GM12878 (cell line): ENCODE measurements at regions not wholly inside any gene's neighbourhood (a gene's known extent, or its start where the extent isn't known, plus 50 kb on each side); places are given as distances from the start of the nearest gene placed in this dataset.

Experiments
- ATF7 ChIP-seq: fragments of 450-650 bp; IDR thresholded peaks from 2 replicates; pipeline ENCODE4 v1.6.1; 2016; ENCODE audit warnings: low read depth, mild to moderate bottlenecking
- POLR2AphosphoS2 ChIP-seq: IDR thresholded peaks from 2 replicates; pipeline ENCODE4 v1.6.1; 2011; ENCODE audit warnings: low read depth, mild to moderate bottlenecking, low read length, improper control_type of control experiment, moderate library complexity
- POU2F2 ChIP-seq: IDR thresholded peaks from 3 replicates; pipeline ENCODE4 v1.6.1; 2011; ENCODE audit warnings: low read depth, mild to moderate bottlenecking, low read length, borderline replicate concordance
- RAD21 ChIP-seq: IDR thresholded peaks from 2 replicates; pipeline ENCODE4 v1.6.1; 2011; ENCODE audit warnings: mild to moderate bottlenecking, low read depth, low read length, moderate library complexity; ENCODE audit not compliant: insufficient read depth
- RELA ChIP-seq: fragments of 450-650 bp; IDR thresholded peaks from 2 replicates; pipeline ENCODE4 v1.8.0; 2014; ENCODE audit warnings: borderline replicate concordance; ENCODE audit not compliant: partially characterized antibody
- SMAD5 ChIP-seq: IDR thresholded peaks from 2 replicates; pipeline ENCODE4 v1.6.1; 2016; ENCODE audit warnings: antibody characterized with exemption, low read depth
- SPI1 ChIP-seq: IDR thresholded peaks from 2 replicates; pipeline ENCODE4 v1.6.1; 2011; ENCODE audit warnings: low read depth, mild to moderate bottlenecking, low read length, moderate library complexity, borderline replicate concordance; ENCODE audit not compliant: insufficient read depth
- TF ChIP-seq, protein P1 (sequence below): fragments of 450-650 bp; IDR thresholded peaks from 2 replicates; pipeline ENCODE4 v1.6.1; 2017; ENCODE audit warnings: mild to moderate bottlenecking
- TF ChIP-seq, protein P2 (sequence below): fragments of 450-650 bp; IDR thresholded peaks from 2 replicates; pipeline ENCODE4 v1.6.1; 2016; ENCODE audit warnings: mild to moderate bottlenecking, moderate library complexity, borderline replicate concordance

DNA sequence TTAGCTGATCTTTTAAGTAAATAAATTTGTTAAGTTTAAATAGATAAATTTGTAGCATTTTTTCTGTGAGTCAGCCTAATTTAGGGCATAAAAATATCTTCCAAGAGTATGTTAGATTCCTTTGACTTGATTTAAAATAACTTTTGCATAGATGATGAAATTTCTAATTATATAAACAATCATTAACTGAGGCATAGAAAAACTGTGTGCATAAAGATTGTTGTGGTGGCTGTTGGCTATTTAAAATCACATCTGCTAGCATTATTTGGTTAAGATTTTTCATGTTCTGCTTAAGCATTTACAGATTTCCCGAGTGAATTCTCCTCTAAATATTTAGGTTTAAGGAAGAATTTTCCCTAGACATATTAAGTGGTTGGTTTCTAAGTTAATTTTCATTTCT, 223.2 kb downstream of the FSCB start (continued):
- TF ChIP-seq RELA (no peak), SMAD5 (no peak), ATF7 (no peak), POLR2AphosphoS2 (no peak), RAD21 (no peak), SPI1 (no peak), POU2F2 (no peak)
- TF ChIP-seq, protein P1, sequence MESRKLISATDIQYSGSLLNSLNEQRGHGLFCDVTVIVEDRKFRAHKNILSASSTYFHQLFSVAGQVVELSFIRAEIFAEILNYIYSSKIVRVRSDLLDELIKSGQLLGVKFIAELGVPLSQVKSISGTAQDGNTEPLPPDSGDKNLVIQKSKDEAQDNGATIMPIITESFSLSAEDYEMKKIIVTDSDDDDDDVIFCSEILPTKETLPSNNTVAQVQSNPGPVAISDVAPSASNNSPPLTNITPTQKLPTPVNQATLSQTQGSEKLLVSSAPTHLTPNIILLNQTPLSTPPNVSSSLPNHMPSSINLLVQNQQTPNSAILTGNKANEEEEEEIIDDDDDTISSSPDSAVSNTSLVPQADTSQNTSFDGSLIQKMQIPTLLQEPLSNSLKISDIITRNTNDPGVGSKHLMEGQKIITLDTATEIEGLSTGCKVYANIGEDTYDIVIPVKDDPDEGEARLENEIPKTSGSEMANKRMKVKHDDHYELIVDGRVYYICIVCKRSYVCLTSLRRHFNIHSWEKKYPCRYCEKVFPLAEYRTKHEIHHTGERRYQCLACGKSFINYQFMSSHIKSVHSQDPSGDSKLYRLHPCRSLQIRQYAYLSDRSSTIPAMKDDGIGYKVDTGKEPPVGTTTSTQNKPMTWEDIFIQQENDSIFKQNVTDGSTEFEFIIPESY = no peak
- TF ChIP-seq, protein P2, sequence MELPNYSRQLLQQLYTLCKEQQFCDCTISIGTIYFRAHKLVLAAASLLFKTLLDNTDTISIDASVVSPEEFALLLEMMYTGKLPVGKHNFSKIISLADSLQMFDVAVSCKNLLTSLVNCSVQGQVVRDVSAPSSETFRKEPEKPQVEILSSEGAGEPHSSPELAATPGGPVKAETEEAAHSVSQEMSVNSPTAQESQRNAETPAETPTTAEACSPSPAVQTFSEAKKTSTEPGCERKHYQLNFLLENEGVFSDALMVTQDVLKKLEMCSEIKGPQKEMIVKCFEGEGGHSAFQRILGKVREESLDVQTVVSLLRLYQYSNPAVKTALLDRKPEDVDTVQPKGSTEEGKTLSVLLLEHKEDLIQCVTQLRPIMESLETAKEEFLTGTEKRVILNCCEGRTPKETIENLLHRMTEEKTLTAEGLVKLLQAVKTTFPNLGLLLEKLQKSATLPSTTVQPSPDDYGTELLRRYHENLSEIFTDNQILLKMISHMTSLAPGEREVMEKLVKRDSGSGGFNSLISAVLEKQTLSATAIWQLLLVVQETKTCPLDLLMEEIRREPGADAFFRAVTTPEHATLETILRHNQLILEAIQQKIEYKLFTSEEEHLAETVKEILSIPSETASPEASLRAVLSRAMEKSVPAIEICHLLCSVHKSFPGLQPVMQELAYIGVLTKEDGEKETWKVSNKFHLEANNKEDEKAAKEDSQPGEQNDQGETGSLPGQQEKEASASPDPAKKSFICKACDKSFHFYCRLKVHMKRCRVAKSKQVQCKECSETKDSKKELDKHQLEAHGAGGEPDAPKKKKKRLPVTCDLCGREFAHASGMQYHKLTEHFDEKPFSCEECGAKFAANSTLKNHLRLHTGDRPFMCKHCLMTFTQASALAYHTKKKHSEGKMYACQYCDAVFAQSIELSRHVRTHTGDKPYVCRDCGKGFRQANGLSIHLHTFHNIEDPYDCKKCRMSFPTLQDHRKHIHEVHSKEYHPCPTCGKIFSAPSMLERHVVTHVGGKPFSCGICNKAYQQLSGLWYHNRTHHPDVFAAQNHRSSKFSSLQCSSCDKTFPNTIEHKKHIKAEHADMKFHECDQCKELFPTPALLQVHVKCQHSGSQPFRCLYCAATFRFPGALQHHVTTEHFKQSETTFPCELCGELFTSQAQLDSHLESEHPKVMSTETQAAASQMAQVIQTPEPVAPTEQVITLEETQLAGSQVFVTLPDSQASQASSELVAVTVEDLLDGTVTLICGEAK = no peak
- TF ChIP-seq, all 136 proteins: peak for 0
